ENCODE measurements at regions not wholly inside any gene's neighbourhood (a gene's known extent, or its start where the extent isn't known, plus 50 kb on each side); places are given as distances from the start of the nearest gene placed in this dataset.

DNA sequence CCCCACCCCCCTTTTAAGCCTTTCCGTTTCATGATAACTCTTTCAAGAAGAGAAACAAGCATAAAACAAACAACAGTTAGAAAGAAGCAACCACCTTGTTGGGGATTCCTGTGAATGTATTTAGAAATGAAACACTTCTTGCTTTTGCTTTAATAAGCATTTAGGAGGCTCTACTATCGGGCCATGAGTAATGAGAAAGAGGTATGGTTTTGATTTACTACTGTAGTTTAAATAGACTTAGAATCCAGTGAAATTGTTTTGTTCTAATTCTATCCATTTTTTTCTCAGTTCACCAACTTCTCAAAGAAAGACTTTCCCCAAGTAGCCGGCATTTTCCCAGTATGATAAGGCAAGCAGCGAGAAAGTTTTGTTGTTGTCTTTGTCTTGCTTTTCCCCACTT lies 168.7 kb upstream of the HABP2 start:
- DNase-seq = no peak
- H3F3A ChIP-seq (ENCODE audit: insufficient read depth, low read depth) = no peaks in the 10 kb centered on the region
- no TSS peak for BruUV-seq (replicated peaks)
- H3K4me1 ChIP-seq (replicated peaks; ENCODE audit: insufficient read depth) = 0 out of 2 replicates have a peak, but pooled peaks cover 14% of the 10 kb centered on the region
- H2AFZ ChIP-seq = no peak overlapping the region
- H3K27me3 ChIP-seq (ENCODE audit: insufficient read depth, low read depth) = no peaks in the 10 kb centered on the region
- ChIA-PET CTCF (interaction anchor here (0.7 kb wide), 1 partner anchor 19 kb away, joined by 10 read pairs; no protein-coding TSS in a partner anchor), POLR2A (ENCODE audit: unreplicated experiment) (no interaction called here)
- H4K20me1 ChIP-seq (ENCODE audit: insufficient read depth) = no peaks in the 10 kb centered on the region
- H3K79me2 ChIP-seq (ENCODE audit: low read depth) = no peaks in the 10 kb centered on the region
- no peak overlapping the region for H3K4me2 ChIP-seq
- intact Hi-C loops (cut with micrococcal nuclease; ENCODE audit: unreplicated experiment) = loop anchor here (2.0 to 10.0 kb wide), 3 partner anchors 167 to 569 kb away; no protein-coding TSS in a partner anchor
- H3K9me2 ChIP-seq (ENCODE audit: insufficient read depth) = no peaks in the 10 kb centered on the region
- no peak overlapping the region for H3K27ac ChIP-seq
- TF ChIP-seq EZH2 (IDR thresholded peaks at IDR 0.05; ENCODE audit: low read depth) (no peak), CTCF (conservative IDR thresholded peaks at IDR 0.05) (no peak)
- H3K4me3 ChIP-seq = no peak overlapping the region
- no peaks in the 10 kb centered on the region for H3K36me3 ChIP-seq (ENCODE audit: low read depth)
- H3K9me3 ChIP-seq (ENCODE audit: insufficient read depth, low read depth) = no peaks in the 10 kb centered on the region

GRCh38 chr10:113385021-113385999 lies 167.5 kb upstream of the HABP2 start:
- no peaks in the 10 kb centered on the region for H3K36me3 ChIP-seq (ENCODE audit: low read depth)
- 0 out of 2 replicates have a peak overlapping the region, but pooled peaks have one; percentile 40 for H3K4me2 ChIP-seq
- no peaks in the 10 kb centered on the region for H3K9me2 ChIP-seq (ENCODE audit: insufficient read depth)
- H3K27ac ChIP-seq = no peak overlapping the region
- H4K20me1 ChIP-seq (ENCODE audit: insufficient read depth) = no peaks in the 10 kb centered on the region
- no peak for TF ChIP-seq EZH2 (IDR thresholded peaks at IDR 0.05; ENCODE audit: low read depth)
- TF ChIP-seq CTCF (conservative IDR thresholded peaks at IDR 0.05) = peak; percentile 78
- no peaks in the 10 kb centered on the region for H3K27me3 ChIP-seq (ENCODE audit: insufficient read depth, low read depth)
- DNase-seq = peak; percentile 50 to 61
- H2AFZ ChIP-seq = 0 out of 2 replicates have a peak overlapping the region, but pooled peaks have one; percentile 66
- BruUV-seq (replicated peaks) = no TSS peak
- 0 out of 2 replicates have a peak, but pooled peaks cover 14% of the 10 kb centered on the region for H3K4me1 ChIP-seq (replicated peaks; ENCODE audit: insufficient read depth)
- ChIA-PET POLR2A (ENCODE audit: unreplicated experiment) (no interaction called here), CTCF (interaction anchor here (1.0 kb wide), 1 partner anchor 312 kb away, joined by 4 read pairs; no protein-coding TSS in a partner anchor)
- no peaks in the 10 kb centered on the region for H3K9me3 ChIP-seq (ENCODE audit: insufficient read depth, low read depth)
- H3K79me2 ChIP-seq (ENCODE audit: low read depth) = no peaks in the 10 kb centered on the region
- intact Hi-C loops (cut with micrococcal nuclease; ENCODE audit: unreplicated experiment) = loop anchor here (1.0 to 10.0 kb wide), 7 partner anchors 88 to 910 kb away; partner anchors contain the start of gene TCF7L2
- no peak overlapping the region for H3K4me3 ChIP-seq
- H3F3A ChIP-seq (ENCODE audit: insufficient read depth, low read depth) = no peaks in the 10 kb centered on the region

GRCh38 chr10:113386005-113386404 lies 166.8 kb upstream of the HABP2 start:
- no TSS peak for BruUV-seq (replicated peaks)
- 0 out of 2 replicates have a peak, but pooled peaks cover 14% of the 10 kb centered on the region for H3K4me1 ChIP-seq (replicated peaks; ENCODE audit: insufficient read depth)
- H4K20me1 ChIP-seq (ENCODE audit: insufficient read depth) = no peaks in the 10 kb centered on the region
- TF ChIP-seq CTCF (conservative IDR thresholded peaks at IDR 0.05) = no peak
- no peak for TF ChIP-seq EZH2 (IDR thresholded peaks at IDR 0.05; ENCODE audit: low read depth)
- DNase-seq = peak in 1 of 2 experiments; percentile 52
- intact Hi-C loops (cut with micrococcal nuclease; ENCODE audit: unreplicated experiment) = loop anchor here (5.0 to 10.0 kb wide), 4 partner anchors 89 to 814 kb away; partner anchors contain the start of gene TCF7L2
- ChIA-PET POLR2A (ENCODE audit: unreplicated experiment) (no interaction called here), CTCF (interaction anchor here (1.0 kb wide), 1 partner anchor 313 kb away, joined by 4 read pairs; no protein-coding TSS in a partner anchor)
- H2AFZ ChIP-seq = no peak overlapping the region
- H3K4me2 ChIP-seq = no peak overlapping the region
- no peaks in the 10 kb centered on the region for H3K9me3 ChIP-seq (ENCODE audit: insufficient read depth, low read depth)
- no peaks in the 10 kb centered on the region for H3K36me3 ChIP-seq (ENCODE audit: low read depth)
- no peaks in the 10 kb centered on the region for H3K79me2 ChIP-seq (ENCODE audit: low read depth)
- no peaks in the 10 kb centered on the region for H3K9me2 ChIP-seq (ENCODE audit: insufficient read depth)
- no peak overlapping the region for H3K27ac ChIP-seq
- H3K4me3 ChIP-seq = no peak overlapping the region
- no peaks in the 10 kb centered on the region for H3F3A ChIP-seq (ENCODE audit: insufficient read depth, low read depth)
- no peaks in the 10 kb centered on the region for H3K27me3 ChIP-seq (ENCODE audit: insufficient read depth, low read depth)

Measured in PC-9 (cell line).